Uterus (tissue), 2 donors: ENCODE measurements at regions not wholly inside any gene's neighbourhood (a gene's known extent, or its start where the extent isn't known, plus 50 kb on each side); places are given as distances from the start of the nearest gene placed in this dataset.

Experiments
- CTCF ChIP-seq, 4 experiments: fragments of 200-600 bp in 2 of 4; fragments of 450-650 bp in 2 of 4; sonication (generic) in 2 of 4; IDR thresholded peaks; one replicate each; pipeline ENCODE4 v1.5.1; 2016 to 2019; ENCODE audit warnings: antibody characterized with exemption in 4 of 4, mild to moderate bottlenecking in 2 of 4, moderate library complexity in 1 of 4
- POLR2A ChIP-seq, 2 donors: fragments of 450-650 bp; IDR thresholded peaks; one replicate each; pipeline ENCODE4 v1.6.1; 2016; ENCODE audit warnings: antibody characterized with exemption in 2 of 2, mild to moderate bottlenecking in 1 of 2, moderate library complexity in 1 of 2

- no peak for TF ChIP-seq POLR2A (IDR thresholded peaks at IDR 0.05)
- TF ChIP-seq CTCF (IDR thresholded peaks at IDR 0.05), result no peak
Observed at GRCh38 chr3:81439108-81439507, 322.3 kb downstream of the GBE1 start.
